H1 (cell line): ENCODE measurements at regions not wholly inside any gene's neighbourhood (a gene's known extent, or its start where the extent isn't known, plus 50 kb on each side); places are given as distances from the start of the nearest gene placed in this dataset.

Source experiments
- CTCF ChIA-PET: fragments of 300-600 bp; sonication (Branson Sonifier 250); formaldehyde crosslinking; loops from one replicate; lab custom pipeline; 2021; ENCODE audit not compliant: partially characterized antibody; lab: Charles Lee
- POLR2A ChIA-PET: fragments of 300-600 bp; sonication (Branson Sonifier 250); formaldehyde crosslinking; loops from one replicate; lab custom pipeline; 2021; ENCODE audit warnings: inconsistent platforms; ENCODE audit not compliant: partially characterized antibody; lab: Charles Lee
- DNase-seq, 2 experiments: peaks; one replicate each; pipeline versions ENCODE4 v3.0.0 to v3.0.0-alpha.2; 2010 to 2022; ENCODE audit warnings: low spot score in 2 of 2, low read depth in 1 of 2, mixed read lengths in 1 of 2
- FAIRE-seq: peaks from 2 replicates; lab custom pipeline; 2011; peaks lifted over from hg19 to GRCh38; lab: Jason Lieb, UNC
- H2AFZ ChIP-seq: 2 replicates; pipeline ENCODE4 v1.8.1; 2012; ENCODE audit warnings: low read length, inconsistent platforms
- H2AK5ac ChIP-seq: 2 replicates; pipeline ENCODE4 v1.6.1; 2013; ENCODE audit warnings: low read depth, low read length
- H2BK120ac ChIP-seq: replicated peaks from 2 replicates; pipeline ENCODE3; 2013; ENCODE audit warnings: low read depth, low read length, inconsistent platforms
- H2BK12ac ChIP-seq: 2 replicates; pipeline ENCODE4 v1.6.1; 2013; ENCODE audit warnings: low read depth, low read length
- H2BK15ac ChIP-seq: 2 replicates; pipeline ENCODE4 v1.6.1; 2013; ENCODE audit warnings: low read length
- H2BK20ac ChIP-seq: 2 replicates; pipeline ENCODE4 v1.6.1; 2013; ENCODE audit warnings: low read length
- H2BK5ac ChIP-seq: 2 replicates; pipeline ENCODE4 v1.6.1; 2013; ENCODE audit warnings: low read depth, low read length
- H3K14ac ChIP-seq: 2 replicates; pipeline ENCODE4 v1.6.1; 2013; ENCODE audit warnings: inconsistent platforms; ENCODE audit not compliant: insufficient read length
- H3K18ac ChIP-seq: 2 replicates; pipeline ENCODE4 v1.6.1; 2013; ENCODE audit warnings: low read length; ENCODE audit errors: extremely low read depth
- H3K23ac ChIP-seq: 2 replicates; pipeline ENCODE4 v1.6.1; 2013; ENCODE audit warnings: inconsistent platforms; ENCODE audit not compliant: insufficient read length
- H3K23me2 ChIP-seq: 2 replicates; pipeline ENCODE4 v1.6.1; 2013; ENCODE audit warnings: low read depth, low read length
- H3K27ac ChIP-seq: 2 replicates; pipeline ENCODE4 v1.6.1; 2011; ENCODE audit warnings: low read depth, low read length, inconsistent platforms
- H3K27me3 ChIP-seq, 4 experiments: replicated peaks in 1 of 4; 1 replicate in 1 of 4; 2 replicates in 3 of 4; pipeline versions ENCODE4 v1.6.1 to v1.8.1; 2011 to 2013; ENCODE audit warnings: low read length in 3 of 4, mild to moderate bottlenecking in 3 of 4, inconsistent platforms in 2 of 4, mixed read lengths in 2 of 4, moderate library complexity in 1 of 4; ENCODE audit not compliant: control insufficient read depth in 3 of 4, insufficient read depth in 3 of 4; ENCODE audit errors: extremely low read depth in 1 of 4
- H3K36me3 ChIP-seq, 4 experiments: 2 replicates each; pipeline versions ENCODE4 v1.6.1 to v1.8.1; 2011 to 2013; ENCODE audit warnings: mild to moderate bottlenecking in 4 of 4, low read length in 3 of 4, moderate library complexity in 2 of 4, control low read depth in 1 of 4, inconsistent platforms in 1 of 4; ENCODE audit not compliant: insufficient read depth in 4 of 4, control insufficient read depth in 2 of 4
- H3K4ac ChIP-seq: replicated peaks from 2 replicates; pipeline ENCODE3; 2013; ENCODE audit warnings: low read length, low read depth, mixed read lengths, inconsistent platforms; ENCODE audit not compliant: insufficient read length
- H3K4me1 ChIP-seq, 4 experiments: replicated peaks in 1 of 4; 1 replicate in 1 of 4; 2 replicates in 3 of 4; pipeline versions ENCODE4 v1.6.1 to v1.8.1; 2011 to 2013; ENCODE audit warnings: low read length in 3 of 4, inconsistent platforms in 2 of 4, mixed read lengths in 1 of 4; ENCODE audit not compliant: insufficient read depth in 4 of 4, control insufficient read depth in 3 of 4
- H3K4me2 ChIP-seq, 2 experiments: 2 replicates each; pipeline versions ENCODE4 v1.6.1 to v1.8.1; 2011 to 2013; ENCODE audit warnings: low read depth in 2 of 2, low read length in 2 of 2, control low read depth in 1 of 2, inconsistent platforms in 1 of 2, mild to moderate bottlenecking in 1 of 2; ENCODE audit not compliant: insufficient read depth in 1 of 2
- H3K4me3 ChIP-seq, 4 experiments: fragments of 200-600, 300-600 bp in 1 of 4; sonication (generic), shearing (Covaris generic), sonication (Bioruptor Twin) in 1 of 4; 2 replicates each; pipeline versions ENCODE4 v1.5.1 to v1.8.1; 2011 to 2016; ENCODE audit warnings: low read length in 4 of 4, low read depth in 3 of 4, control low read depth in 2 of 4, inconsistent platforms in 2 of 4, mild to moderate bottlenecking in 2 of 4, mixed read lengths in 1 of 4, moderate library complexity in 1 of 4; ENCODE audit not compliant: insufficient read depth in 2 of 4; ENCODE audit errors: extremely low read depth in 1 of 4
- H3K56ac ChIP-seq: replicated peaks from 2 replicates; pipeline ENCODE3; 2013; ENCODE audit warnings: low read depth, mild to moderate bottlenecking, mixed read lengths, low read length, inconsistent platforms; ENCODE audit not compliant: insufficient read length
- H3K79me1 ChIP-seq: 2 replicates; pipeline ENCODE4 v1.6.1; 2013; ENCODE audit warnings: low read depth, low read length, control low read depth
- H3K79me2 ChIP-seq, 2 experiments: 2 replicates each; pipeline versions ENCODE4 v1.6.1 to v1.8.1; 2012 to 2013; ENCODE audit warnings: low read length in 2 of 2, mild to moderate bottlenecking in 2 of 2, inconsistent platforms in 1 of 2; ENCODE audit not compliant: insufficient read depth in 2 of 2, control insufficient read depth in 1 of 2
- H3K9ac ChIP-seq, 4 experiments: replicated peaks in 1 of 4; 1 replicate in 1 of 4; 2 replicates in 3 of 4; pipeline versions ENCODE4 v1.6.1 to v1.8.1; 2011 to 2013; ENCODE audit warnings: low read depth in 3 of 4, low read length in 3 of 4, control low read depth in 2 of 4, mild to moderate bottlenecking in 2 of 4, moderate library complexity in 2 of 4, inconsistent platforms in 1 of 4; ENCODE audit errors: extremely low read depth in 1 of 4
- H3K9me3 ChIP-seq, 2 experiments: 2 replicates each; pipeline versions ENCODE4 v1.6.1 to v1.8.1; 2012 to 2013; ENCODE audit warnings: mild to moderate bottlenecking in 2 of 2, moderate library complexity in 2 of 2, control low read depth in 1 of 2, inconsistent platforms in 1 of 2, low read depth in 1 of 2, low read length in 1 of 2, mixed read lengths in 1 of 2; ENCODE audit not compliant: insufficient read depth in 2 of 2
- H4K20me1 ChIP-seq, 2 experiments: replicated peaks in 1 of 2; 2 replicates each; pipeline versions ENCODE3 to v1.8.1; 2011 to 2013; ENCODE audit warnings: inconsistent platforms in 2 of 2, low read length in 2 of 2, mild to moderate bottlenecking in 1 of 2; ENCODE audit not compliant: insufficient read depth in 2 of 2, control insufficient read depth in 1 of 2
- H4K5ac ChIP-seq: 2 replicates; pipeline ENCODE4 v1.6.1; 2013; ENCODE audit warnings: low read length, low read depth, mixed read lengths, inconsistent platforms; ENCODE audit not compliant: insufficient read length
- H4K8ac ChIP-seq: 2 replicates; pipeline ENCODE4 v1.8.0; 2013; ENCODE audit warnings: mild to moderate bottlenecking, moderate library complexity, low read length, inconsistent platforms; ENCODE audit not compliant: insufficient read depth; ENCODE audit errors: extremely low read depth
- H4K91ac ChIP-seq: replicated peaks from 2 replicates; pipeline ENCODE3; 2013; ENCODE audit warnings: low read length, mixed read lengths, inconsistent platforms; ENCODE audit not compliant: insufficient read length
- ASH2L ChIP-seq: fragments of 200-600, 300-600 bp; sonication (generic); IDR thresholded peaks from one replicate; pipeline ENCODE4 v1.7.1; 2017; ENCODE audit warnings: low read length
- BRCA1 ChIP-seq: IDR thresholded peaks from 2 replicates; pipeline ENCODE4 v1.6.1; 2012; ENCODE audit warnings: low read depth, low read length, improper control_type of control experiment
- CHD2 ChIP-seq: IDR thresholded peaks from 2 replicates; pipeline ENCODE4 v1.6.1; 2012; ENCODE audit warnings: low read length, improper control_type of control experiment
- CTBP2 ChIP-seq: IDR thresholded peaks from 2 replicates; pipeline ENCODE4 v1.7.0; 2011; ENCODE audit warnings: borderline replicate concordance, mild to moderate bottlenecking, moderate library complexity, mixed read lengths, low read length; ENCODE audit not compliant: insufficient read depth, insufficient read length
- PHF8 ChIP-seq: fragments of 200-600 bp; sonication (generic); conservative IDR thresholded peaks from 2 replicates; pipeline ENCODE4 v1.7.1; 2012; ENCODE audit warnings: low read depth, mild to moderate bottlenecking, inconsistent platforms, low read length, moderate library complexity
- RNF2 ChIP-seq: fragments of 200-900, 300-1000 bp; sonication (generic); IDR thresholded peaks from 2 replicates; pipeline ENCODE4 v1.7.1; 2016; ENCODE audit warnings: borderline replicate concordance, low read depth, mild to moderate bottlenecking, antibody characterized with exemption, low read length; ENCODE audit not compliant: poor library complexity, severe bottlenecking; ENCODE audit errors: missing control alignments
- RXRA ChIP-seq: IDR thresholded peaks from 2 replicates; pipeline ENCODE4 v1.6.1; 2011; ENCODE audit warnings: low read depth, mild to moderate bottlenecking, low read length, moderate library complexity; ENCODE audit not compliant: insufficient read depth
- SIRT6 ChIP-seq: IDR thresholded peaks from one replicate; pipeline ENCODE4 v1.7.1; 2012; ENCODE audit warnings: low read length, inconsistent platforms
- WGBS, 2 experiments: shearing (Covaris generic) in 1 of 2; methylation state at CpG; one replicate each; pipeline versions ENCODE4 v1.1.6 to v1.1.7; 2013 to 2015; ENCODE audit warnings: low lambda C conversion rate in 2 of 2, mixed read lengths in 2 of 2, inconsistent platforms in 1 of 2, low coverage in 1 of 2, missing lambda C conversion rate in 1 of 2; ENCODE audit not compliant: insufficient replicate concordance in 2 of 2, insufficient coverage in 1 of 2, insufficient read length in 1 of 2; ENCODE audit errors: extremely low coverage in 1 of 2, missing lambda C conversion rate in 1 of 2; 5-methylcytosine and 5-hydroxymethylcytosine counted together

GRCh38 chr12:105581420-105581819 is 250.9 kb downstream of the C12orf75 start:
- FAIRE-seq: no peak
- POLR2A ChIA-PET: no interaction called here
- H3K79me1 ChIP-seq: no peaks in the 10 kb centered on the region
- TF ChIP-seq BRCA1 (no peak), CTBP2 (no peak), PHF8 (no peak), CHD2 (no peak), RXRA (no peak), RNF2 (no peak), ASH2L (no peak), SIRT6 (no peak)

More at GRCh38 chr12:105581420-105581819, 250.9 kb downstream of the C12orf75 start:
- Histone ChIP-seq H3K56ac (no peak overlapping the region), H3K4me2 (no peak overlapping the region), H4K5ac (no peak overlapping the region), H3K14ac (no peak overlapping the region), H3K27ac (no peak overlapping the region), H2BK15ac (no peak overlapping the region), H3K9ac (no peak overlapping the region), H4K8ac (no peak overlapping the region), H3K23ac (no peak overlapping the region), H3K4me1 (no peaks in the 10 kb centered on the region), H4K20me1 (no peaks in the 10 kb centered on the region), H3K9me3 (no peaks in the 10 kb centered on the region), H3K23me2 (no peaks in the 10 kb centered on the region), H4K91ac (no peak overlapping the region), H3K18ac (no peak overlapping the region), H2BK5ac (no peak overlapping the region), H3K4me3 (no peak overlapping the region), H2BK20ac (no peak overlapping the region), H3K36me3 (no peaks in the 10 kb centered on the region), H3K79me2 (no peaks in the 10 kb centered on the region), H3K4ac (no peak overlapping the region), H2BK120ac (no peak overlapping the region), H2AFZ (no peak overlapping the region), H2BK12ac (no peak overlapping the region), H2AK5ac (no peak overlapping the region), H3K27me3 (no peaks in the 10 kb centered on the region)
- 92% methylated on average over 6 of the region's 6 CpGs; no CpG with 5 or more reads in 1 of the 2 experiments for WGBS, 2 experiments
- DNase-seq: no peak
- CTCF ChIA-PET: interaction anchor here (1.2 kb wide), 2 partner anchors 161 to 193 kb away, joined by 3 to 4 read pairs; no protein-coding TSS in a partner anchor
